Spleen (tissue), 11 donors: ENCODE measurements at regions not wholly inside any gene's neighbourhood (a gene's known extent, or its start where the extent isn't known, plus 50 kb on each side); places are given as distances from the start of the nearest gene placed in this dataset.

Experiments
- DNase-seq: peaks from one replicate; pipeline ENCODE4 v3.0.0-alpha.2; 2020
- H3K27ac ChIP-seq, 8 donors: fragments of 200-600 bp; sonication (generic) in 7 of 8; 1 replicate in 4 of 8; 2 replicates in 4 of 8; pipeline versions ENCODE4 v1.5.0 to v1.8.0; 2016 to 2021; ENCODE audit warnings: inconsistent platforms in 4 of 8, mild to moderate bottlenecking in 4 of 8, moderate library complexity in 1 of 8
- H3K27me3 ChIP-seq, 7 donors: fragments of 200-600 bp; sonication (generic) in 6 of 7; replicated peaks in 1 of 7; 1 replicate in 4 of 7; 2 replicates in 3 of 7; pipeline versions ENCODE4 v1.5.0 to v1.8.0; 2016 to 2021; ENCODE audit warnings: inconsistent platforms in 3 of 7, mild to moderate bottlenecking in 1 of 7
- H3K36me3 ChIP-seq, 6 donors: fragments of 200-600 bp; sonication (generic) in 5 of 6; 1 replicate in 4 of 6; 2 replicates in 2 of 6; pipeline versions ENCODE4 v1.5.0 to v1.8.0; 2016 to 2021; ENCODE audit warnings: inconsistent platforms in 2 of 6
- H3K4me1 ChIP-seq, 6 donors: fragments of 200-600 bp; sonication (generic) in 5 of 6; 1 replicate in 3 of 6; 2 replicates in 3 of 6; pipeline versions ENCODE4 v1.5.0 to v1.8.0; 2016 to 2021; ENCODE audit warnings: inconsistent platforms in 3 of 6
- H3K4me3 ChIP-seq, 8 donors: fragments of 200-600 bp; sonication (generic) in 7 of 8; 1 replicate in 4 of 8; 2 replicates in 4 of 8; pipeline versions ENCODE4 v1.5.0 to v1.8.0; 2016 to 2021; ENCODE audit warnings: inconsistent platforms in 4 of 8, mild to moderate bottlenecking in 4 of 8, moderate library complexity in 2 of 8
- H3K9me3 ChIP-seq, 8 donors: fragments of 200-600 bp; sonication (generic) in 7 of 8; 1 replicate in 4 of 8; 2 replicates in 4 of 8; pipeline versions ENCODE4 v1.5.0 to v1.8.0; 2016 to 2021; ENCODE audit warnings: inconsistent platforms in 4 of 8
- POLR2A ChIP-seq, 3 donors: fragments of 450-650 bp; IDR thresholded peaks; one replicate each; pipeline ENCODE4 v1.5.1; 2017; ENCODE audit warnings: antibody characterized with exemption in 3 of 3, mild to moderate bottlenecking in 1 of 3
- POLR2AphosphoS5 ChIP-seq, 3 donors: sonication (generic); formaldehyde crosslinking; IDR thresholded peaks; one replicate each; pipeline ENCODE4 v1.5.1; 2017; ENCODE audit warnings: antibody characterized with exemption in 3 of 3
- WGBS, 5 donors: extraction: QIAGEN DNeasy Blood & Tissue Kit in 3 of 5; methylation state at CpG; one replicate each; pipeline versions ENCODE4 v1.1.5 to v1.1.7; 2013 to 2018; 5-methylcytosine and 5-hydroxymethylcytosine counted together
- intact Hi-C: fragments of 100-400 bp; cut with DNase I; formaldehyde crosslinking; loops from one replicate; pipeline ENCODE4 v1.15.0; 2023; ENCODE audit warnings: low total_unique reads
- TF ChIP-seq, protein P1 (sequence below), 11 experiments: fragments of 200-600 bp in 7 of 11; fragments of 450-650 bp in 4 of 11; sonication (generic) in 4 of 11; IDR thresholded peaks in 8 of 11; conservative IDR thresholded peaks in 3 of 11; 1 replicate in 7 of 11; 2 replicates in 4 of 11; pipeline versions ENCODE4 v1.4.0 to v1.8.0; 2016 to 2021; ENCODE audit warnings: antibody characterized with exemption in 11 of 11, inconsistent platforms in 4 of 11, mild to moderate bottlenecking in 1 of 11
- donor health status: healthy with polysubstance abuse.
- donor health status: DM: no; HTN: no; CAD: no; lungs with moderate emphysema.
- donor health status: DM: no; HTN: no; CAD: no.
- donor health status: Bipolar disorder and iron deficiency.
- donor health status: healthy.
- donor health status: DM: no; HTN: no; CAD: no.
- donor health status: DM: yes; HTN: yes; CAD: no.

GRCh38 chr13:70896136-70896535 lies 787.9 kb upstream of the KLHL1 start:
- Histone ChIP-seq H3K27me3 (no peaks in the 10 kb centered on the region), H3K4me1 (no peaks in the 10 kb centered on the region), H3K36me3 (no peaks in the 10 kb centered on the region), H3K27ac (no peak overlapping the region), H3K9me3 (no peaks in the 10 kb centered on the region), H3K4me3 (no peak overlapping the region)
- intact Hi-C loops = no loop called here
- no peak for DNase-seq
- TF ChIP-seq, protein P1, sequence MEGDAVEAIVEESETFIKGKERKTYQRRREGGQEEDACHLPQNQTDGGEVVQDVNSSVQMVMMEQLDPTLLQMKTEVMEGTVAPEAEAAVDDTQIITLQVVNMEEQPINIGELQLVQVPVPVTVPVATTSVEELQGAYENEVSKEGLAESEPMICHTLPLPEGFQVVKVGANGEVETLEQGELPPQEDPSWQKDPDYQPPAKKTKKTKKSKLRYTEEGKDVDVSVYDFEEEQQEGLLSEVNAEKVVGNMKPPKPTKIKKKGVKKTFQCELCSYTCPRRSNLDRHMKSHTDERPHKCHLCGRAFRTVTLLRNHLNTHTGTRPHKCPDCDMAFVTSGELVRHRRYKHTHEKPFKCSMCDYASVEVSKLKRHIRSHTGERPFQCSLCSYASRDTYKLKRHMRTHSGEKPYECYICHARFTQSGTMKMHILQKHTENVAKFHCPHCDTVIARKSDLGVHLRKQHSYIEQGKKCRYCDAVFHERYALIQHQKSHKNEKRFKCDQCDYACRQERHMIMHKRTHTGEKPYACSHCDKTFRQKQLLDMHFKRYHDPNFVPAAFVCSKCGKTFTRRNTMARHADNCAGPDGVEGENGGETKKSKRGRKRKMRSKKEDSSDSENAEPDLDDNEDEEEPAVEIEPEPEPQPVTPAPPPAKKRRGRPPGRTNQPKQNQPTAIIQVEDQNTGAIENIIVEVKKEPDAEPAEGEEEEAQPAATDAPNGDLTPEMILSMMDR (IDR thresholded peaks at IDR 0.05 in 8 of 11, conservative IDR thresholded peaks at IDR 0.05 in 3 of 11) = no peak
- TF ChIP-seq POLR2A (IDR thresholded peaks at IDR 0.05) = no peak
- no peak for TF ChIP-seq POLR2AphosphoS5 (IDR thresholded peaks at IDR 0.05)

GRCh38 chr13:70895599-70895998 lies 787.3 kb upstream of the KLHL1 start:
- H3K4me1 ChIP-seq = no peaks in the 10 kb centered on the region
- WGBS, 5 donors = 78 to 94% (median 89%) methylated on average over 3 of the region's 3 CpGs
- intact Hi-C loops = no loop called here

GRCh38 chr13:70894258-70894657 lies 786.0 kb upstream of the KLHL1 start:
- Histone ChIP-seq H3K4me1 (no peaks in the 10 kb centered on the region), H3K9me3 (no peaks in the 10 kb centered on the region), H3K36me3 (no peaks in the 10 kb centered on the region), H3K4me3 (no peak overlapping the region), H3K27ac (no peak overlapping the region), H3K27me3 (no peaks in the 10 kb centered on the region)
- no peak for DNase-seq
- intact Hi-C loops = no loop called here
- TF ChIP-seq, protein P1 (IDR thresholded peaks at IDR 0.05 in 8 of 11, conservative IDR thresholded peaks at IDR 0.05 in 3 of 11) = no peak
- TF ChIP-seq POLR2AphosphoS5 (IDR thresholded peaks at IDR 0.05) = no peak
- no peak for TF ChIP-seq POLR2A (IDR thresholded peaks at IDR 0.05)
- 67 to 88% (median 71%) methylated on average over 1 of the region's 1 CpG for WGBS, 5 donors

More at GRCh38 chr13:70895599-70895998, 787.3 kb upstream of the KLHL1 start:
- Histone ChIP-seq H3K27me3 (no peaks in the 10 kb centered on the region), H3K4me3 (no peak overlapping the region), H3K9me3 (no peaks in the 10 kb centered on the region), H3K27ac (no peak overlapping the region), H3K36me3 (no peaks in the 10 kb centered on the region)
- no peak for TF ChIP-seq POLR2A (IDR thresholded peaks at IDR 0.05)
- TF ChIP-seq POLR2AphosphoS5 (IDR thresholded peaks at IDR 0.05) = no peak
- TF ChIP-seq, protein P1 (IDR thresholded peaks at IDR 0.05 in 8 of 11, conservative IDR thresholded peaks at IDR 0.05 in 3 of 11) = no peak
- no peak for DNase-seq

- peaks cover 0 to 3% (median 0%) of the 10 kb centered on the region in 8 donors for H3K9me3 ChIP-seq
- intact Hi-C loops = no loop called here
- DNase-seq = no peak
- no peak overlapping the region for H3K4me3 ChIP-seq
- no peak overlapping the region for H3K27ac ChIP-seq
- 42 to 78% (median 57%) methylated on average over 1 of the region's 1 CpG for WGBS, 5 donors
- H3K36me3 ChIP-seq = no peaks in the 10 kb centered on the region
- no peaks in the 10 kb centered on the region for H3K4me1 ChIP-seq
- H3K27me3 ChIP-seq = no peaks in the 10 kb centered on the region
- no peak for TF ChIP-seq POLR2A (IDR thresholded peaks at IDR 0.05)
- no peak for TF ChIP-seq POLR2AphosphoS5 (IDR thresholded peaks at IDR 0.05)
- TF ChIP-seq, protein P1 (IDR thresholded peaks at IDR 0.05 in 8 of 11, conservative IDR thresholded peaks at IDR 0.05 in 3 of 11) = no peak
These were observed 785.6 kb upstream of the KLHL1 start for GRCh38 chr13:70893832-70894231.
